Anterior cingulate cortex (tissue), 58 donors: ENCODE measurements at regions not wholly inside any gene's neighbourhood (a gene's known extent, or its start where the extent isn't known, plus 50 kb on each side); places are given as distances from the start of the nearest gene placed in this dataset.
"Not testable (repeated sequence)": the region's sequence is repeated elsewhere in the genome, so short reads cannot be mapped to it uniquely, and the experiment has no call there.

Experiments used
- DNase-seq, 58 donors: peaks; one replicate each; lab custom pipeline; 2025; lab: John Stamatoyannopoulos, UW

- no peak for DNase-seq
Observed at GRCh38 chr9:87193925-87194868, 246.9 kb upstream of the GAS1 start.

- no peak for DNase-seq
Observed at GRCh38 chr9:87195306-87195705, 248.0 kb upstream of the GAS1 start.

DNA sequence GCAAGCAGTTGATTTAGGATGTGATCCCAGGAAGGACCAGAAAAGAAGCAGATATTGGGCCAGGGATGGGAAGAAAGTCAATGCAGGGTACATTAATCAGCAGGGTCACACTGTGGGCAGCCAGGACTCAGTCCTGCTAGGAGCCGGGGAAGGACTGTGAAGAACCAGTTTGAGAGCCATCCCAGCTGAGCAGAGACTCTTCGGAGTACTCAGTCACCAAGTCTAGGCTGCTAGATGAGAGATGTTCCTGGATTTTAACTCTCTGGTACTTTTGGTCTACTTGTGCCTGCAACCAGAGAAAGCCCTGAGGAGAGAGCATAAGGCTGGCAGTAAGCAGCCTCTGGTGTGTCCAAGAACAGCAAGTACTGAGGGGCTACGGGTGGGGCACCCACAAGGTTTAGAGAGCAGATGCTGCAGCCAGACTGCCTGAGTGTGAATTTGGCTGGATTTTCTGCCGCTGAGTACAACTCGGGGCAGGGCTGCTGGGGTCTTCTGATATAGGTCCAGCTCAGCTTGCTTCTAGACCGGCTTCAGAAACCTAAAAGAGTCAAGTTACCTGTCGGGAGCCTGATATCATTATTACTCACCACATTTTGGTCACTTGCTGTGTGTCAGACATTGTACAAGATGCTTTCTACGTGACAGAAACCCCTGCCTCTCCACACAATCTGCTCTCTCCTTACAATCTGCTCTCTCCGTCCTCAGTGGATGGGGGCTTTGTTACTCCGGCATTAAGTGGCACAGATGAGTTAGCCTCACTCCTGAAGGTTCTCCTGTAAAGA, 250.2 kb upstream of the GAS1 start:
- DNase-seq = no peak

GRCh38 chr9:87198716-87199115, 251.4 kb upstream of the GAS1 start:
- no peak for DNase-seq

GRCh38 chr9:87199278-87199677, 252.0 kb upstream of the GAS1 start:
- no peak for DNase-seq

DNA sequence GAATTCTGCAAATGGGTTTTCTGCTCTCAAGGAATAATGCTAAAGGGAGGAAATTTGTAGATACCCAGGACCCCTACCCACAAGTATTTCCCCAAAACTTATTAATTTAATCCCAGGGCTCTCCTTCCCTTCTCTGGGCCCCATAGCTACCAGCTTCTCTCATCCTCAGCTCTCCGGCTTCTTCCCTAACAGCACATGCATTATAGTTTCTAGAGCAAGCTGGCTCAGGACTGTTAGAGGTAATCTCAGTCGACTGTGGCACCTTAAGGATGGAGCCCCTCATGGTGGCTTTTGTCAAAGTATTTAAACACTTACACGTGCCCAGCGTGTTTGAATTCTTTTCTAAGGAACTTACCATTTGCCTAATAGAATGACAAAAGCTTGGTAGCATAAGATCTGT, 252.5 kb upstream of the GAS1 start:
- DNase-seq = no peak

DNA sequence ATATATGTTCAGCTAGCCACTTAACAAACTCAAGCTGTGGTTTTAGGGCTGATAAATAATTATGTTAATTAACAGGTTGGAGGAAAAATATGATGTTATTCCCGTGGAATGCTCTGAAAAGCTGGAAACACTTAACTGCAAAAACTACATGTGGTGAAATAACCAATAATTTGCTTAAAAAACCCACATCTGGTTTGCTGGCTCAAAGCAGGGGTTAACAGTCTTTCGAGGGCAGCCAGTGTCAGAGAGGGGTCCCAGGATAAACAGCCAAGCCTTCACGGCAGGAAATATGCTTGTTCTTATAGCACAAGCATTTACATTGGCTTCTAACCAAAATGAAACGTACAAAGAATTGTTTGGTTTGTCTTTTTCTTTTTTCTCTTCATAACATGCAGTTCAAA, 254.0 kb upstream of the GAS1 start:
- DNase-seq = no peak

DNA sequence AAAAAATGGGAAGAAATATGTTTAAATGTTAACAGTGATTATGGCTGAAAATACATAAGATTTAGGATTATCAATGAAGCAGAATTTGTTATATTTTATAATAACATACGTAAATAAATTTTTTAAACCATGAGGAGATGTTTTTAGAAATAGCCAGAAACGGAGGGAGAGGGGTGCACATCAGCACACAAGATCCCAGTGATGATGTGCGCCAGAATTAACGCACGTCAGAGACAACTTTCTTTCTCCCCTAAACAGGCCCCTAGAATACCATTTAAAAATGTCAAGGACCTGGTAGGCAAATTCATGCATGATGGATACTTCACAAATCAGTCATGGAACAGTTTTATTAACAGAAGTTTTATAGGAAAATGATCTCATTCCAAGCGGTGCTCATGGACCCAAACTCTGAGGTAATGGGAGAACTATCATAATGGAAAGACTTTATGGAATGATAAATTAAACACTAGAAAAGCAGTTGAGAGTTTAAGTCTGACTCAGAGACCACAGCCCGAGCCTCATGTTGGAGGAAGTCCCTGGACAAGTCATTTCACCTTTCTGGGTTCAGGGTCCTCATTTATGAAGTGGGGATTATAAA, 258.9 kb upstream of the GAS1 start:
- DNase-seq = no peak

DNA sequence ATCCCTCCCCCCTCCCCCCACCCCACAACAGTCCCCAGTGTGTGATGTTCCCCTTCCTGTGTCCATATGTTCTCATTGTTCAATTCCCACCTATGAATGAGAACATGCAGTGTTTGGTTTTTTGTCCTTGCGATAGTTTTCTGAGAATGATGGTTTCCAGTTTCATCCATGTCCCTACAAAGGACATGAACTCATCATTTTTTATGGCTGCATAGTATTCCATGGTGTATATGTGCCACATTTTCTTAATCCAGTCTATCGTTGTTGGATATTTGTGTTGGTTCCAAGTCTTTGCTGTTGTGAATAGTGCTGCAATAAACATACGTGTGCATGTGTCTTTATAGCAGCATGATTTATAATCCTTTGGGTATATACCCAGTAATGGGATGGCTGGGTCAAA, 263.4 kb upstream of the GAS1 start:
- not testable (repeated sequence) for DNase-seq

GRCh38 chr9:87211669-87212068, 264.4 kb upstream of the GAS1 start:
- DNase-seq = no peak

DNA sequence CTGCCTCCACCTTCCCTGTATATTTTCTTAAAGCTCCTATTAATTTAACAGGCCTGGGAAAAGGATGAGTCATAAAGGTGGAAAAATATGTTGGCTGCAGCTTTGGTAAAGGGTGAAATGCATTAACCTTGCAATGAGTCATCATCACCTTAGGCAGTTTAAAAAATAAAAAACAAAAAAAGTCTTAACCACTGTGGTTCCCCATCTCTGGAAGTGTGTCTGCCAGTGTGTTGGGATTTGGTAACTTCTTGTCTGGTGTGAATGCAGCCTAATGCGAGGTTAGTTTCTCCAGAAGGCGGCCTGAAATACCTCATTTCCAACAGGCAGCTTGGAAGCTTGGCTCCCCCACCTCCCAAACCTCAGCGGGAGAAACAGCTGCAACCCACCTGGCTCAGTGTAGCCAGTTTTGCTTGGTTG, 265.3 kb upstream of the GAS1 start:
- DNase-seq = no peak

- no peak for DNase-seq
Observed at GRCh38 chr9:87213948-87214347, 266.6 kb upstream of the GAS1 start.

DNA sequence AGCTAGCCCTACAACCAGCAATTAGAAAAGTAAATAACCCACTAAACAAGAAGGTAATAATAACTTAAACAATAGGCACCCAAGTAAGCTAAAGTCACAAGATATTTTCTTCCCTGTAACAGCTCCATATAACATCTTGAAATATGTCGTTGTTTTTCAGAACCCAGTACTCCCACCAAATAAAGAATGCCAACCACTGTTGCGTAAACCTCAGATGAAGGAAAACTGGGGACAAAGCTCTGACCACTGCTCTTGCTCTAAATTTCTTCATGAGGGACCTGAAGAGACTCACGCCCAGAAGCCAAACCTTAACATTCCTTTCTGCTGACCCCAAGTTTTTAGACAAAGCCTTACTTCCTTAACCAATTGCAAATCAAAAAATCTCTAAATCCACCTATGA, 267.7 kb upstream of the GAS1 start:
- no peak for DNase-seq

GRCh38 chr9:87216036-87216435, 268.7 kb upstream of the GAS1 start:
- peak in 1 of 58 donors; percentile 11 for DNase-seq

- DNase-seq = no peak
Observed at GRCh38 chr9:87216897-87217455, 269.7 kb upstream of the GAS1 start.

GRCh38 chr9:87223392-87224246, 274.0 kb upstream of the DAPK1 start:
- no peak for DNase-seq

GRCh38 chr9:87226896-87227295, 270.8 kb upstream of the DAPK1 start:
- no peak for DNase-seq

GRCh38 chr9:87227456-87227855, 270.2 kb upstream of the DAPK1 start:
- no peak for DNase-seq

DNA sequence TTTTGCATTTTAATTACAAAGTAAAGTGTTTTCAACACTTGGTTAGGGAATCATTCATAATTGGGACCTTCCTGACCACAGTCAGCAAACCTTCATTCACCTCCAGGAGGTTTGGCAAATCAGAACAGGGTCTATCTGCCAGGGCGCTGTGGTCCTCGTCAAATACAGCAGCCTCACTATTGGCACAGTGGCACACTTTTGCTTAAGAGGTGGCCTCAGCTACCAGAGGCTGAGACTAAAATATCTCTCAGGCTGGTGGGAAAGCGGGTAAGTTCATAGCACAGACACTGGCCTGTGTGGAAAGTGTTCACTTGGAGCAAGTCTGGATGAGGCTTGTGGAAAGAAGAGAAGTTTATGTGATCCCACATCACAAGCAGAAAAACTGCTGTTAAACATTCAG, 268.6 kb upstream of the DAPK1 start:
- DNase-seq = no peak

DNA sequence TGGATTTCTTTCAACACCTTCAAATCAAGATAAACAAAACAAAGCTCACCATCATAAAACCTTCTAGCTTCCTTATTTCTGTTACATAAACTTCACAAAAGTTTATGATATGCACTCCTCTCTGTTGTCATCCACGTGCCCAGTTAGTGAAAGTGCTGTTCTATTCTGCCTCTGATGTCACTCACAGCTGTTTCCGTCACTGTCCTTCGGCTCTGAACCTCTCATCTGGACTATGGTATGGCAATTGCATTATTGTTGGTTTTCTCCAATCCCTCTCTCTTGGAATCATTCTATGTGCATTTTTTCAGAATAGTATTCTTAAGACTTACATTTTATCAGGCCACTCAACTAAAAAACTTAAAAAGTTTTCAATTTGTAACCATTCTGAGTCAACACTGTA, 264.2 kb upstream of the DAPK1 start:
- DNase-seq = no peak
